ENCODE measurements at regions not wholly inside any gene's neighbourhood (a gene's known extent, or its start where the extent isn't known, plus 50 kb on each side); places are given as distances from the start of the nearest gene placed in this dataset.

- Histone ChIP-seq H3K79me1 (ENCODE audit: low read depth, low read length) (no peaks in the 10 kb centered on the region), H2BK12ac (ENCODE audit: low read length) (no peak overlapping the region), H2AK5ac (ENCODE audit: low read depth, low read length) (no peak overlapping the region), H3K4me3 (ENCODE audit: low read length in 2 of 2) (no peak overlapping the region), H2BK15ac (ENCODE audit: low read length) (no peak overlapping the region), H3K4ac (ENCODE audit: low read length) (no peak overlapping the region), H4K91ac (ENCODE audit: low read depth, low read length, poor library complexity) (no peak overlapping the region), H3K4me2 (ENCODE audit: insufficient read depth, low read length, poor library complexity, severe bottlenecking) (no peak overlapping the region), H2AFZ (ENCODE audit: low read length) (no peak overlapping the region), H2BK120ac (ENCODE audit: low read depth, low read length) (no peak overlapping the region), H3K27ac (replicated peaks; ENCODE audit: low read length) (no peak overlapping the region), H3K23ac (ENCODE audit: low read depth, low read length, poor library complexity) (no peak overlapping the region), H3K14ac (ENCODE audit: low read length) (no peak overlapping the region), H2BK5ac (ENCODE audit: low read length) (no peak overlapping the region), H3K9me3 (replicated peaks in 1 of 2; ENCODE audit: control insufficient read depth in 2 of 2, insufficient read depth in 1 of 2, low read depth in 1 of 2, low read length in 2 of 2) (no peaks in the 10 kb centered on the region), H4K8ac (ENCODE audit: low read depth, low read length) (no peak overlapping the region), H3K18ac (ENCODE audit: low read length) (no peak overlapping the region), H3K4me1 (ENCODE audit: control insufficient read depth in 2 of 2, insufficient read depth in 1 of 2, low read depth in 1 of 2, low read length in 2 of 2) (no peaks in the 10 kb centered on the region), H3K36me3 (replicated peaks in 1 of 2; ENCODE audit: control insufficient read depth in 2 of 2, insufficient read depth in 2 of 2, low read length in 2 of 2) (no peaks in the 10 kb centered on the region), H3K9ac (ENCODE audit: low read depth, low read length, poor library complexity) (no peak overlapping the region), H3K27me3 (ENCODE audit: control insufficient read depth in 3 of 3, insufficient read depth in 3 of 3, low read depth in 1 of 3, low read length in 3 of 3) (no peaks in the 10 kb centered on the region)
- no CpG with 5 or more reads among the region's 3 CpGs for WGBS, 2 donors (ENCODE audit: extremely low coverage in 2 of 2, insufficient read length in 2 of 2, insufficient replicate concordance in 1 of 2)
- no peak for DNase-seq (ENCODE audit: low spot score)
These were observed 1178.4 kb upstream of the ATXN8OS start for GRCh38 chr13:68929075-68929745.

GRCh38 chr13:68927387-68928026 is 1180.1 kb upstream of the ATXN8OS start:
- Histone ChIP-seq H3K18ac (ENCODE audit: low read length) (no peak overlapping the region), H3K4me3 (ENCODE audit: low read length in 2 of 2) (no peak overlapping the region), H2BK15ac (ENCODE audit: low read length) (no peak overlapping the region), H2AK5ac (ENCODE audit: low read depth, low read length) (no peak overlapping the region), H3K9me3 (replicated peaks in 1 of 2; ENCODE audit: control insufficient read depth in 2 of 2, insufficient read depth in 1 of 2, low read depth in 1 of 2, low read length in 2 of 2) (peaks cover 0 to 6% of the 10 kb centered on the region in 2 donors), H4K8ac (ENCODE audit: low read depth, low read length) (no peak overlapping the region), H3K4me2 (ENCODE audit: insufficient read depth, low read length, poor library complexity, severe bottlenecking) (no peak overlapping the region), H3K9ac (ENCODE audit: low read depth, low read length, poor library complexity) (no peak overlapping the region), H2AFZ (ENCODE audit: low read length) (no peak overlapping the region), H3K36me3 (replicated peaks in 1 of 2; ENCODE audit: control insufficient read depth in 2 of 2, insufficient read depth in 2 of 2, low read length in 2 of 2) (no peaks in the 10 kb centered on the region), H4K91ac (ENCODE audit: low read depth, low read length, poor library complexity) (no peak overlapping the region), H3K4ac (ENCODE audit: low read length) (no peak overlapping the region), H3K27me3 (ENCODE audit: control insufficient read depth in 3 of 3, insufficient read depth in 3 of 3, low read depth in 1 of 3, low read length in 3 of 3) (no peaks in the 10 kb centered on the region), H3K4me1 (ENCODE audit: control insufficient read depth in 2 of 2, insufficient read depth in 1 of 2, low read depth in 1 of 2, low read length in 2 of 2) (no peaks in the 10 kb centered on the region), H3K79me1 (ENCODE audit: low read depth, low read length) (no peaks in the 10 kb centered on the region), H2BK12ac (ENCODE audit: low read length) (no peak overlapping the region), H3K14ac (ENCODE audit: low read length) (no peak overlapping the region), H2BK5ac (ENCODE audit: low read length) (no peak overlapping the region), H3K27ac (replicated peaks; ENCODE audit: low read length) (no peak overlapping the region), H3K23ac (ENCODE audit: low read depth, low read length, poor library complexity) (no peak overlapping the region), H2BK120ac (ENCODE audit: low read depth, low read length) (no peak overlapping the region)
- peak; percentile 54 for DNase-seq (ENCODE audit: low spot score)
- no CpG with 5 or more reads among the region's 2 CpGs for WGBS, 2 donors (ENCODE audit: extremely low coverage in 2 of 2, insufficient read length in 2 of 2, insufficient replicate concordance in 1 of 2)

DNA sequence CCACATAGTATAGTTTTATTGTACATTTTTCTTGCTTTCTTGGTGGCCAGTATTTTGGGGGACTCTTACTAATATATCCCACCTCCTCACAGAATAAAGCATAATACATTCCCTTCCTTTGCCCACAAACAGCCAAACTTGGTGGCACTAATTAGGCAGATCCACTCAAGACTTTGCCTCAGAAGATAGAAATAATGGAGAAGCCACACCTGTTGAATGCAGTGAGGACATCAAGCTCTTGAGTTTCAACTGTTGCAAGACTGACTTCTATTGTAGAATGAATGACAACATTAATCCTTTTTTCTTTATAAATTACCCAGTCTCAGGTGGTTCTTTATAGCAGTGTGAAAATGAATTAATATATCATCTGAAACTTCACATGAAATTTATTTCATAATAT is 1183.6 kb upstream of the ATXN8OS start:
- Histone ChIP-seq H3K9me3 (replicated peaks in 1 of 2; ENCODE audit: control insufficient read depth in 2 of 2, insufficient read depth in 1 of 2, low read depth in 1 of 2, low read length in 2 of 2) (peaks cover 0 to 6% of the 10 kb centered on the region in 2 donors), H3K79me1 (ENCODE audit: low read depth, low read length) (no peaks in the 10 kb centered on the region), H3K36me3 (replicated peaks in 1 of 2; ENCODE audit: control insufficient read depth in 2 of 2, insufficient read depth in 2 of 2, low read length in 2 of 2) (no peaks in the 10 kb centered on the region), H3K27ac (replicated peaks; ENCODE audit: low read length) (no peak overlapping the region), H3K4ac (ENCODE audit: low read length) (no peak overlapping the region), H3K14ac (ENCODE audit: low read length) (no peak overlapping the region), H2BK5ac (ENCODE audit: low read length) (no peak overlapping the region), H2BK15ac (ENCODE audit: low read length) (no peak overlapping the region), H2AFZ (ENCODE audit: low read length) (no peak overlapping the region), H2AK5ac (ENCODE audit: low read depth, low read length) (no peak overlapping the region), H4K8ac (ENCODE audit: low read depth, low read length) (no peak overlapping the region), H3K23ac (ENCODE audit: low read depth, low read length, poor library complexity) (no peak overlapping the region), H3K4me3 (ENCODE audit: low read length in 2 of 2) (no peak overlapping the region), H3K4me2 (ENCODE audit: insufficient read depth, low read length, poor library complexity, severe bottlenecking) (no peak overlapping the region), H2BK120ac (ENCODE audit: low read depth, low read length) (no peak overlapping the region), H3K4me1 (ENCODE audit: control insufficient read depth in 2 of 2, insufficient read depth in 1 of 2, low read depth in 1 of 2, low read length in 2 of 2) (no peaks in the 10 kb centered on the region), H3K27me3 (ENCODE audit: control insufficient read depth in 3 of 3, insufficient read depth in 3 of 3, low read depth in 1 of 3, low read length in 3 of 3) (no peaks in the 10 kb centered on the region), H2BK12ac (ENCODE audit: low read length) (no peak overlapping the region), H3K18ac (ENCODE audit: low read length) (no peak overlapping the region), H4K91ac (ENCODE audit: low read depth, low read length, poor library complexity) (no peak overlapping the region), H3K9ac (ENCODE audit: low read depth, low read length, poor library complexity) (no peak overlapping the region)
- DNase-seq (ENCODE audit: low spot score) = no peak

DNA sequence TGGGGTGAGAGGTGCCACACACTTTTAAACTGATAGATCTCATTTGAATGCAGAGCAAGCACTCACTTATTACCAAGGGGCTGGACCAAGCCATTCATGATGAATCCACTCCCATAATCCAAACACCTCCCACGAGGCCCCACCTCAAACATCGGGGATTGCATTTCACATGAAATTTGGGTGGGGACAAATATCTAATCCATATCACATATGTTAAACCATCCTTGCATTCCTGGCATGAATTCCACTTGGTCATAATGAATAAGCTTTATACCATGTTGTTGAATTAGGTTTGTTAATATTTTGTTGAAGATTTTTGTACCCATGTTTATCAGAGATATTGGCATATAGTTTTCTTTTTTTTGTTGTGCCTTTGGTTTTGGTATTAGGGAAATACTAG is 1198.7 kb upstream of the ATXN8OS start:
- Histone ChIP-seq H2BK5ac (ENCODE audit: low read length) (no peak overlapping the region), H3K4me3 (ENCODE audit: low read length in 2 of 2) (no peak overlapping the region), H3K4me1 (ENCODE audit: control insufficient read depth in 2 of 2, insufficient read depth in 1 of 2, low read depth in 1 of 2, low read length in 2 of 2) (no peaks in the 10 kb centered on the region), H3K4ac (ENCODE audit: low read length) (no peak overlapping the region), H3K36me3 (replicated peaks in 1 of 2; ENCODE audit: control insufficient read depth in 2 of 2, insufficient read depth in 2 of 2, low read length in 2 of 2) (no peaks in the 10 kb centered on the region), H4K8ac (ENCODE audit: low read depth, low read length) (no peak overlapping the region), H2BK15ac (ENCODE audit: low read length) (no peak overlapping the region), H3K79me1 (ENCODE audit: low read depth, low read length) (no peaks in the 10 kb centered on the region), H3K4me2 (ENCODE audit: insufficient read depth, low read length, poor library complexity, severe bottlenecking) (no peak overlapping the region), H2BK12ac (ENCODE audit: low read length) (no peak overlapping the region), H2AFZ (ENCODE audit: low read length) (no peak overlapping the region), H3K27ac (replicated peaks; ENCODE audit: low read length) (no peak overlapping the region), H3K23ac (ENCODE audit: low read depth, low read length, poor library complexity) (no peak overlapping the region), H3K14ac (ENCODE audit: low read length) (no peak overlapping the region), H3K18ac (ENCODE audit: low read length) (no peak overlapping the region), H2BK120ac (ENCODE audit: low read depth, low read length) (no peak overlapping the region), H3K9me3 (replicated peaks in 1 of 2; ENCODE audit: control insufficient read depth in 2 of 2, insufficient read depth in 1 of 2, low read depth in 1 of 2, low read length in 2 of 2) (peaks cover 7 to 19% of the 10 kb centered on the region in 2 donors), H2AK5ac (ENCODE audit: low read depth, low read length) (no peak overlapping the region), H3K27me3 (ENCODE audit: control insufficient read depth in 3 of 3, insufficient read depth in 3 of 3, low read depth in 1 of 3, low read length in 3 of 3) (no peaks in the 10 kb centered on the region), H3K9ac (ENCODE audit: low read depth, low read length, poor library complexity) (no peak overlapping the region), H4K91ac (ENCODE audit: low read depth, low read length, poor library complexity) (no peak overlapping the region)
- WGBS, 2 donors (ENCODE audit: extremely low coverage in 2 of 2, insufficient read length in 2 of 2, insufficient replicate concordance in 1 of 2) = no CpG with 5 or more reads among the region's 2 CpGs
- DNase-seq (ENCODE audit: low spot score) = no peak
